Adrenal gland (tissue), 9 donors: ENCODE measurements at regions not wholly inside any gene's neighbourhood (a gene's known extent, or its start where the extent isn't known, plus 50 kb on each side); places are given as distances from the start of the nearest gene placed in this dataset.

Experiments
- DNase-seq, 7 donors: peaks; one replicate each; pipeline ENCODE4 v3.0.0-alpha.2; 2019 to 2020
- H3K27ac ChIP-seq, 5 donors: fragments of 200-600 bp; sonication (generic) in 4 of 5; 1 replicate in 3 of 5; 2 replicates in 2 of 5; pipeline versions ENCODE4 v1.5.1 to v1.8.0; 2016 to 2020; ENCODE audit warnings: mild to moderate bottlenecking in 1 of 5
- H3K27me3 ChIP-seq: fragments of 200-600 bp; 2 replicates; pipeline ENCODE4 v1.8.0; 2021
- H3K36me3 ChIP-seq, 2 donors: fragments of 200-600 bp; replicated peaks in 1 of 2; 1 replicate in 1 of 2; 2 replicates in 1 of 2; pipeline versions ENCODE4 v1.5.1 to v1.8.0; 2018 to 2022
- H3K4me1 ChIP-seq, 2 donors: fragments of 200-600 bp; replicated peaks in 1 of 2; 1 replicate in 1 of 2; 2 replicates in 1 of 2; pipeline versions ENCODE4 v1.5.1 to v1.8.0; 2018 to 2021
- H3K4me3 ChIP-seq, 4 donors: fragments of 200-600 bp; sonication (generic) in 3 of 4; one replicate each; pipeline ENCODE4 v1.5.1; 2016 to 2018
- H3K9me3 ChIP-seq, 3 donors: fragments of 200-600 bp; sonication (generic) in 1 of 3; replicated peaks in 1 of 3; 1 replicate in 2 of 3; 2 replicates in 1 of 3; pipeline versions ENCODE4 v1.5.1 to v1.8.0; 2016 to 2021
- CTCF ChIP-seq, 6 experiments: fragments of 450-650 bp in 4 of 6; fragments of 200-600 bp in 2 of 6; sonication (generic) in 1 of 6; IDR thresholded peaks; 1 replicate in 5 of 6; 2 replicates in 1 of 6; pipeline versions ENCODE4 v1.5.1 to v1.8.0; 2016 to 2021; ENCODE audit warnings: antibody characterized with exemption in 6 of 6, mild to moderate bottlenecking in 2 of 6, moderate library complexity in 1 of 6
- POLR2A ChIP-seq, 2 donors: fragments of 450-650 bp; IDR thresholded peaks; one replicate each; pipeline ENCODE4 v1.6.1; 2017; ENCODE audit warnings: antibody characterized with exemption in 2 of 2, mild to moderate bottlenecking in 2 of 2, moderate library complexity in 1 of 2
- WGBS, 4 donors: extraction: QIAGEN DNeasy Blood & Tissue Kit in 2 of 4; methylation state at CpG; one replicate each; pipeline versions ENCODE4 v1.1.5 to v1.1.7; 2013 to 2017; 5-methylcytosine and 5-hydroxymethylcytosine counted together
- intact Hi-C, 2 donors: fragments of 100-400 bp; cut with DNase I; formaldehyde crosslinking; loops; one replicate each; pipeline versions ENCODE4 v1.14.1 to v1.15.0; 2022 to 2023
- donor health status: healthy with polysubstance abuse.
- donor health status: Bipolar disorder and iron deficiency.
- donor health status: DM: yes; HTN: yes; CAD: no.
- donor health status: DM: no; HTN: no; CAD: no.
- donor health status: DM: no; HTN: no; CAD: no.

DNA sequence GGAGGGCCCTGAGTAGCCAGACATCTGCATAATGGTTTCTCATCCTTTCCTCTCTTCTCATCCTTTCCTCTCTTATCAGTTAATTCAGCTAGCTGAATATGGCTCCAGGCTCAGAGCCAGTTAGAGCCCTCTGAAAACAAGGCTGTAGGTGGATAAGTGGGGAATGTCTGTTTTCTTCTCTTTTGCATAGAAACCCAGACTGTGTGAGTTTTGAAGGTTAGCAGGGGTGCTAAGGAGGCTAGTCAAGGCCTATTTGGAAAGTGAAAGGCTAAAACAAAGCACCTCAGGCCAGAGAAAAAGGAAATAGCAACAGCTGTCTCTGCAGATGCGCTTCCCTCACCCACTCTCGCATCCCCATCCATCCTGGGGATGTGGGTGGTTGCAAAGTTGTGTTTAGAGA is 420.9 kb downstream of the SHISA9 start:
- intact Hi-C loops, result no loop called here
- no peak overlapping the region for H3K4me3 ChIP-seq
- H3K4me1 ChIP-seq, result no peaks in the 10 kb centered on the region
- TF ChIP-seq CTCF (IDR thresholded peaks at IDR 0.05) (no peak), POLR2A (IDR thresholded peaks at IDR 0.05) (no peak)
- H3K27me3 ChIP-seq, result no peaks in the 10 kb centered on the region
- 58 to 73% (median 66%) methylated on average over 2 of the region's 2 CpGs for WGBS, 4 donors
- no peak for DNase-seq
- no peaks in the 10 kb centered on the region for H3K9me3 ChIP-seq
- H3K27ac ChIP-seq, result no peak overlapping the region
- H3K36me3 ChIP-seq, result no peaks in the 10 kb centered on the region

GRCh38 chr16:13324851-13325250 is 423.5 kb downstream of the SHISA9 start:
- intact Hi-C loops, result no loop called here
- no peak overlapping the region for H3K27ac ChIP-seq
- no peaks in the 10 kb centered on the region for H3K9me3 ChIP-seq
- no peaks in the 10 kb centered on the region for H3K4me1 ChIP-seq
- H3K27me3 ChIP-seq, result no peaks in the 10 kb centered on the region
- DNase-seq, result no peak
- H3K4me3 ChIP-seq, result no peak overlapping the region
- TF ChIP-seq POLR2A (IDR thresholded peaks at IDR 0.05) (no peak), CTCF (IDR thresholded peaks at IDR 0.05) (no peak)
- H3K36me3 ChIP-seq, result no peaks in the 10 kb centered on the region
- 54 to 70% (median 65%) methylated on average over 2 of the region's 2 CpGs for WGBS, 4 donors

GRCh38 chr16:13325396-13325795 is 424.0 kb downstream of the SHISA9 start:
- TF ChIP-seq CTCF (IDR thresholded peaks at IDR 0.05) (no peak), POLR2A (IDR thresholded peaks at IDR 0.05) (no peak)
- H3K4me1 ChIP-seq, result no peaks in the 10 kb centered on the region
- H3K4me3 ChIP-seq, result no peak overlapping the region
- no peaks in the 10 kb centered on the region for H3K36me3 ChIP-seq
- intact Hi-C loops, result no loop called here
- no peaks in the 10 kb centered on the region for H3K9me3 ChIP-seq
- no peak for DNase-seq
- no peak overlapping the region for H3K27ac ChIP-seq
- 54 to 70% (median 61%) methylated on average over 5 of the region's 5 CpGs for WGBS, 4 donors
- no peaks in the 10 kb centered on the region for H3K27me3 ChIP-seq

GRCh38 chr16:13331918-13332317 is 430.5 kb downstream of the SHISA9 start:
- H3K36me3 ChIP-seq, result no peaks in the 10 kb centered on the region
- no peaks in the 10 kb centered on the region for H3K4me1 ChIP-seq
- TF ChIP-seq POLR2A (IDR thresholded peaks at IDR 0.05), result no peak
- TF ChIP-seq CTCF (IDR thresholded peaks at IDR 0.05), result no peak
- DNase-seq, result no peak
- WGBS, 4 donors, result 80 to 90% (median 86%) methylated on average over 2 of the region's 2 CpGs
- no peaks in the 10 kb centered on the region for H3K9me3 ChIP-seq
- H3K27me3 ChIP-seq, result no peaks in the 10 kb centered on the region
- H3K4me3 ChIP-seq, result no peak overlapping the region
- intact Hi-C loops, result no loop called here
- H3K27ac ChIP-seq, result no peak overlapping the region
